Activated CD8-positive, alpha-beta T cell treated with anti-CD3 and anti-CD28 coated beads, Interleukin-2, amount 10 ng/mL, durations not matched to agents 7 days and 5 days (primary cell): ENCODE measurements at regions not wholly inside any gene's neighbourhood (a gene's known extent, or its start where the extent isn't known, plus 50 kb on each side); places are given as distances from the start of the nearest gene placed in this dataset.

Source experiments
- ATAC-seq: fragments of 150-1000 bp; cut with Tn5 transposase; one replicate; pipeline ENCODE4 v1.10.0; 2021; ENCODE audit warnings: moderate library complexity
- CTCF ChIA-PET: fragments of 350-600 bp; sonication (Branson Sonifier 250); formaldehyde crosslinking; loops from one replicate; lab custom pipeline; 2021; ENCODE audit warnings: antibody characterized with exemption; lab: Charles Lee
- POLR2A ChIA-PET: fragments of 350-600 bp; sonication (Branson Sonifier 250); formaldehyde crosslinking; loops from one replicate; lab custom pipeline; 2021; ENCODE audit warnings: antibody characterized with exemption; lab: Charles Lee
- DNase-seq: peaks from one replicate; pipeline ENCODE4 v3.0.0-alpha.2; 2020
- H3K27ac Mint-ChIP-seq: one replicate; pipeline ENCODE4 v1.8.0; 2021; ENCODE audit warnings: mild to moderate bottlenecking, mixed read lengths
- H3K27me3 Mint-ChIP-seq: one replicate; pipeline ENCODE4 v1.8.0; 2021; ENCODE audit warnings: low read depth, mixed read lengths
- H3K36me3 Mint-ChIP-seq: one replicate; pipeline ENCODE4 v1.8.0; 2021; ENCODE audit warnings: low read depth, mixed read lengths
- H3K4me1 Mint-ChIP-seq: one replicate; pipeline ENCODE4 v1.8.0; 2021; ENCODE audit warnings: low read depth, mixed read lengths
- H3K4me3 Mint-ChIP-seq: one replicate; pipeline ENCODE4 v1.8.0; 2021; ENCODE audit warnings: mild to moderate bottlenecking, mixed read lengths
- H3K9me3 Mint-ChIP-seq: one replicate; pipeline ENCODE4 v1.8.0; 2022; ENCODE audit warnings: mixed read lengths; ENCODE audit not compliant: insufficient read depth

DNA sequence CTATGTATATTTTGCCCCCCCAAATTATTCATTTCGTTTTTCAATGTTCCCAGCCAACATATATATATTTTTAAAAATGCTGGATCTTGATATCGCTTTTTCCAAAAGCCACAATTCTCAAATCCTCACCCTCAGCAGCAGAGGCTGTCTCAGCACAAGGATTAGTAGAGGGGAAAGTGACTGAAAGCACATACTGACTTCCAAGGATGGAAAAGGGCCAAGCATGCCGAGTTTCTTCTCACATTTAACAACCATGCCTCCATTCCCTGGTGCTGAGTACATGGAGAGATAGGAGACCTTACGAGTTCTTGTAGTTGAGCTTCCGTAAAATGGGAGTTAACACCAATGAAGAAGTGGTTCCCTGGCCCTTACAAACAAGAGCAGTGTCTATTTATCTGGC lies 403.4 kb upstream of the DCN start:
- DNase-seq, result no peak
- Mint-ChIP-seq H3K27me3 (no peaks in the 10 kb centered on the region), H3K4me1 (no peaks in the 10 kb centered on the region), H3K4me3 (no peak overlapping the region), H3K27ac (no peak overlapping the region), H3K9me3 (no peaks in the 10 kb centered on the region), H3K36me3 (no peaks in the 10 kb centered on the region)
- CTCF ChIA-PET, result no interaction called here
- POLR2A ChIA-PET, result no interaction called here
- no peak for ATAC-seq

DNA sequence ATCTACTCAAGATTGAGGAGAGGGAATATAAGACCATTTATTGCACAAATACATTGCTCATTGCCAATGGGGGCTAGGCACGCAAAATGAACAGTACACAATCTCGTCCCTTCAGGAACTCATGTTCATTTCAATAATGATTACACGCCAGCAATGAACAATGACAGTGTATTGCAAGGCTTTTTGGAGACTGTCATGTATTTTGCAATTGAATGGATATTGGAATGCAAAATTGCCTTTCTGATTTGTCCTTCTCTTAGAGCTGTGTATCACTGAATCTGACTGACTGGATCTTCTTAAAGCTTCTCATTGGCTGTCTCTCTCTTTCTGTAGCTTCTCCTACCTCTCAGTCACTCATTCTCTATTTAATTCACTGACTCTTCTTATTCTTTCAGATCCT lies 400.2 kb upstream of the DCN start:
- Mint-ChIP-seq H3K9me3 (no peaks in the 10 kb centered on the region), H3K4me1 (peaks cover 2% of the 10 kb centered on the region), H3K4me3 (no peak overlapping the region), H3K36me3 (no peaks in the 10 kb centered on the region), H3K27me3 (no peaks in the 10 kb centered on the region), H3K27ac (no peak overlapping the region)
- no peak for DNase-seq
- ATAC-seq, result no peak
- ChIA-PET CTCF (no interaction called here), POLR2A (interaction anchor here (1.1 kb wide), 1 partner anchor 8 kb away, joined by 4 read pairs; no protein-coding TSS in a partner anchor)

DNA sequence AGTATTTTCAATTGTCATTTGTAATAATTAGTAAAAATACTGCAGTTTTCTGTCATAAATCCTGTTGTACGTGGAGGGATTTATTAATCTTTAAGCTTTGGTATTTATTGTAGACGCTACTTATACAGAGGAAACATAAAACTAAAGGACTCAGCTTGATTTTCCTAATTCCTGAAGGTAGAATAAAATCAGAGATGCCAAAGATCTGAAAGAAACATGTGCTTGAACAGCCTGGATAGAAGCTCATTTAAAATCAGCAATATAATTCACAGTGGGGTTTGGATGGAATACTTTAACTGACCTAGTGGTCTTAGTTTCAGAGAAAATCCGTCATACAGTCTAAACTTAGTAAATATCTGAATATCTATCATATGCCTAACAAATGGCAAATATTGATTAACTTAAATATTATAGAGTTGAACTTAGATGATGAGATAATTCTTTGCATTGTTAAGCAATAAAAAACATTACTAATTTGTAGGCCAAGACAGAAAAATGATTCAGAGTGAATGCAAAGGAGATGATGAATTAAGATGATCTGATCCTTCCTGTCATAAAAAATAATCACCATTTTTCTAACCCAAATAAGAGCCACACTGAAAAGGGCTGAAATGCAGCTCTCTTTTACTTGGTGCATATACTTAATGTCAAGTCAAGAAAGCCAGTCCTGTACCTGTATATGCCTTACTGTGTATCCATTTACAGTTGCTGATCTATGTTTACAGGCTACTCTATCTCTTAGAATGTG lies 397.1 kb upstream of the DCN start:
- no peak overlapping the region for H3K4me3 Mint-ChIP-seq
- ChIA-PET POLR2A (no interaction called here), CTCF (interaction anchor here (0.8 to 3.0 kb wide), 5 partner anchors 17 to 451 kb away, joined by 3 to 15 read pairs (median 3); no protein-coding TSS in a partner anchor)
- H3K9me3 Mint-ChIP-seq, result no peaks in the 10 kb centered on the region
- H3K36me3 Mint-ChIP-seq, result no peaks in the 10 kb centered on the region
- H3K27me3 Mint-ChIP-seq, result no peaks in the 10 kb centered on the region
- peaks cover 7% of the 10 kb centered on the region for H3K4me1 Mint-ChIP-seq
- H3K27ac Mint-ChIP-seq, result no peak overlapping the region
- DNase-seq (no peak), ATAC-seq (no peak)

DNA sequence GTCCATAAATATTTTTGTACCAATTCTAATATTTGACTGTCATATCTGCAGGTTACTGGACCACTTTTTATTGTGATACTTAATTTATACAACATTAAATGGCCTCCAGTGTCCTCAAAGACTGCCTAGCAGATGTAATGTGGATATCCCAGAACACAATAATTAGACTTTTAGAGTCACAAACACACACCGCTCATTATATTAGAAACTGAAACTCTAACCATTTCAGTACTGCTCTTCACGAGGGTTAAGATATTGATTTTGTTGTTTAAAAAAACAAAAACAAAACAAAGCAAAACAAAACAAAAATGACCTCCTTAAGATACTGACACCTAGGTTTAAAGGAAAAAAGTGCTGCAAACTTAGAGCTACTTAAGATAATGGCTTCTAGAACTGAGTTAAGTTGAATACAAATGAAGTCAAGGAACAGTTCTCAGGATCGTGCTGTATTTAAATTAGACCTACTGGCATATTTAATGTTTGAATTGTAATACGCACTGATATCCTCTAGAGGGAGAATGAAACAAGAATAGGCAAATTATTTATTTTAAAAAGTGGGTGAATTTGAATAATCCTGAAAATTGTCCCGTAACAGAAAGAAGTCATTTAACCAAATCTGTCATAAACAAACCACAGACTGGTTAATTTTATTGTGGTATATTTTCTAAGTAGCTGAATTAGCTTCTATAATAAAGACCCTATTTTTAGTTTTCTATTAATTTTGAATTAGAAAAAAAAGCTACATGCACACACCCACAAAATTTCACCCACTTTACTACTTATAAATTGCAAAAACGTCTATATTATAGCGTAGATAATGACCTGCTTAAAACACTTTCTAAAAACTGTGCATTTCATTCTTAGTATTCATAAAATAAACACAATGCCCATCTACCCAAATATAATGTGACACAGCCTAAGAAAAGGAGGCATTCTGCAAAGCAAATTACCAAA lies 395.2 kb upstream of the DCN start:
- no peaks in the 10 kb centered on the region for H3K36me3 Mint-ChIP-seq
- ChIA-PET CTCF (interaction anchor here (0.7 to 3.0 kb wide), 13 partner anchors 9 to 991 kb away, joined by 3 to 15 read pairs (median 5); no protein-coding TSS in a partner anchor), POLR2A (interaction anchor here (0.6 to 1.0 kb wide), 3 partner anchors 568 to 772 kb away, joined by 3 to 4 read pairs (median 4); partner anchors contain the start of gene BTG1)
- H3K4me3 Mint-ChIP-seq, result peak overlapping the region; percentile 70
- DNase-seq (no peak), ATAC-seq (peak; percentile 47)
- no peaks in the 10 kb centered on the region for H3K9me3 Mint-ChIP-seq
- no peaks in the 10 kb centered on the region for H3K27me3 Mint-ChIP-seq
- H3K4me1 Mint-ChIP-seq, result peaks cover 9% of the 10 kb centered on the region
- peak overlapping the region; percentile 63 for H3K27ac Mint-ChIP-seq

DNA sequence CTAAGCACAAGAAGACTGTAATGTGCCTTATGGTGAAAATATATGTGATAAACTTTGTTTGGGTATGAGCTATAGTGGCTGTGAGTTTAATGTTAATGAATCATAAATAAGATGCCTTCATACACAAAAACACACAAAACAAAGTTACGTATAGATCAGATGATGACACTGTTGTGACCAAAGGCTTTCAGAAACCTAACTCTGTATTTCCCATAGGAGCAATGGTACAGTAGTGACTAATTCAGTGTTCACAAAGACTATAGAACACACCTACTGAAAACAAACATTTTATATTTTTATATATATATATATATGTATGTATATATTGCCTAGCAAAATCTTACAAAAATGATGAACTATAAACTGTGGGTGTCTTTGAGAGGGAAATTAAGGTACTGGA lies 393.8 kb upstream of the DCN start:
- H3K4me3 Mint-ChIP-seq, result no peak overlapping the region
- H3K4me1 Mint-ChIP-seq, result peaks cover 9% of the 10 kb centered on the region
- ChIA-PET POLR2A (no interaction called here), CTCF (interaction anchor here (2.6 kb wide), 1 partner anchor 10 kb away, joined by 6 read pairs; no protein-coding TSS in a partner anchor)
- ATAC-seq (no peak), DNase-seq (no peak)
- no peaks in the 10 kb centered on the region for H3K27me3 Mint-ChIP-seq
- no peaks in the 10 kb centered on the region for H3K36me3 Mint-ChIP-seq
- H3K27ac Mint-ChIP-seq, result no peak overlapping the region
- no peaks in the 10 kb centered on the region for H3K9me3 Mint-ChIP-seq

DNA sequence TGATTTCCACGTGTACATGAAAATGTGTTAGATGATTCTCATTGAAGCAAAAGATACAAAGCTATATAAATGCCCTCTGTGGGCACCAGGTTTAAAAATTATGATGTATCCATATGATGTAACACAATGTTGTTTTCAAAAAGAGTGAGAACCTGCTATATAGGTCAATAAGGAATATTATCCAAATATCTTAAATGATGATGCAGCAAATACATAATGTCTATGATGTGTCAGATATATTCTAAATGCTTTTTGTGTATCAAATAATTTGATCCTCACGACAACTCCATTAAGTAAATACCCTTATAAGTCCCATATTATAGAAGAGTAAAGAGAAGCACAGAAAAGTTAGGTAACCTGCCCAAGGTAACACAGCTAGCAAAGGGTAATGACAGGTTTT lies 393.0 kb upstream of the DCN start:
- Mint-ChIP-seq H3K4me3 (no peak overlapping the region), H3K27ac (no peak overlapping the region), H3K36me3 (no peaks in the 10 kb centered on the region), H3K4me1 (peaks cover 9% of the 10 kb centered on the region), H3K27me3 (no peaks in the 10 kb centered on the region), H3K9me3 (no peaks in the 10 kb centered on the region)
- no peak for ATAC-seq
- CTCF ChIA-PET, result interaction anchor here (1.3 to 2.6 kb wide), 2 partner anchors 9 to 236 kb away, joined by 5 to 6 read pairs; no protein-coding TSS in a partner anchor
- POLR2A ChIA-PET, result no interaction called here
- DNase-seq, result no peak

DNA sequence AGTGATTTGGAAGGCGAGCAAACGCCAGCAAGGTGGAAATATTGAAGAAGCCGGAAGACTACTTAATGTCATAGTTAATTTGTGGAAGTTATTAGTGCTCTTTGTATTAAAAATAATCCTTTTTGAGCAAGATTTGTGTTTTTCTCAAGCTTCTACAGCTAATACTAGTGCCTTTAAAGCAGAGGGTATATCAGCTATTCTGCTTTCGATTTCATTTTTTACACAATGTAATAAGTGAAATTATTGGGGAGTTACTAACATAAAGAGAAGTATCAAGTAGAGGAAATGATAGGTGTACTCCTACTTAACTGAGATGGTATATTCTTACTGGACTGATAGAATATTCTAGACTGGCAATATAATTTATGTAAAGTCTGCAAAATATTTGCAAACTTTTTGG lies 392.4 kb upstream of the DCN start:
- Mint-ChIP-seq H3K4me3 (no peak overlapping the region), H3K4me1 (peaks cover 9% of the 10 kb centered on the region), H3K36me3 (no peaks in the 10 kb centered on the region), H3K27me3 (no peaks in the 10 kb centered on the region), H3K27ac (no peak overlapping the region), H3K9me3 (no peaks in the 10 kb centered on the region)
- CTCF ChIA-PET, result interaction anchor here (0.9 to 1.3 kb wide), 4 partner anchors 11 to 237 kb away, joined by 3 to 8 read pairs (median 4); no protein-coding TSS in a partner anchor
- DNase-seq (no peak), ATAC-seq (no peak)
- POLR2A ChIA-PET, result interaction anchor here (0.7 to 1.2 kb wide), 2 partner anchors 8 to 106 kb away, joined by 3 to 4 read pairs; no protein-coding TSS in a partner anchor

DNA sequence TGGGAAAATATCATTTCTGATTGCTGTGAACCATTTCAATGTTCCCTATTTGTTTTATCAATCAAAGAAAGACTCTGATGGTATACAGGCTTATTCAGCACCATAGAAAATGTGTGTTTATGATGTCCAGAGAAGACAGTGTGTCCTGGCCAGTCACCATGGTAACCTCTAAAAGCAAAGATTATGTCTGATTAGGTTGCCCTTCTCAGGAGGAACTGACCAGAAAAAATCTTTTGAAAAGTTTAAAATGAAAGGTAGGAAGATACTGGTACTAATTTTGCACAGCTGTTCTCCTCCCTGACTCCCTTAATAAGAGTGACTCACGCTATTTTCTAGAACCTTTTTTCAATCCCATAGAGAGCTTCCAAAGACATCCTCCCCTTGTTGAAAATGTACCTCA lies 391.8 kb upstream of the DCN start:
- ATAC-seq (no peak), DNase-seq (no peak)
- no peaks in the 10 kb centered on the region for H3K36me3 Mint-ChIP-seq
- POLR2A ChIA-PET, result interaction anchor here (0.7 to 1.2 kb wide), 2 partner anchors 9 to 107 kb away, joined by 3 to 4 read pairs; no protein-coding TSS in a partner anchor
- no peak overlapping the region for H3K27ac Mint-ChIP-seq
- CTCF ChIA-PET, result interaction anchor here (0.9 to 1.3 kb wide), 4 partner anchors 10 to 237 kb away, joined by 3 to 8 read pairs (median 4); no protein-coding TSS in a partner anchor
- H3K4me1 Mint-ChIP-seq, result peaks cover 9% of the 10 kb centered on the region
- no peaks in the 10 kb centered on the region for H3K27me3 Mint-ChIP-seq
- H3K4me3 Mint-ChIP-seq, result no peak overlapping the region
- no peaks in the 10 kb centered on the region for H3K9me3 Mint-ChIP-seq

DNA sequence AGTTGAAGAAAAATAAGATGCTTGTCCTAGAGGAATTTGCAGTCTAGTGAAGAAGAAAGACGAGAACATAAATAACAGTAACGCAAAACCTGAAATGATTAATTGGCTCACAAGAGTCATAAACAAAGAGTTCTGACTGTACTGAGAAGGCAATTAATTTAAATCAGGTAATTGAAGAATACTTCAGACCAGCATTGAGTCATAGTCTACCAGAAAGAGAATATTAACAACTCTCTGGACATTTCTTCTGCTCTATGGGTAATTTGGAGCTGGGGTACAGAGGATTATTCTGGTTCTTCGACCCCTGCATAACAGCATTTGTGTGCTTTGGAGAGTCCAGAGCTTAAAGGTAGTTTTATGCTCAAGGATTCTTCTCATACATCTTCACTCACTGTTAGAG lies 390.3 kb upstream of the DCN start:
- H3K9me3 Mint-ChIP-seq, result no peaks in the 10 kb centered on the region
- no peak overlapping the region for H3K27ac Mint-ChIP-seq
- H3K27me3 Mint-ChIP-seq, result no peaks in the 10 kb centered on the region
- POLR2A ChIA-PET, result no interaction called here
- no peak overlapping the region for H3K4me3 Mint-ChIP-seq
- no peaks in the 10 kb centered on the region for H3K36me3 Mint-ChIP-seq
- H3K4me1 Mint-ChIP-seq, result peaks cover 7% of the 10 kb centered on the region
- CTCF ChIA-PET, result interaction anchor here (0.9 kb wide), 1 partner anchor 192 kb away, joined by 3 read pairs; no protein-coding TSS in a partner anchor
- no peak for DNase-seq
- ATAC-seq, result no peak

DNA sequence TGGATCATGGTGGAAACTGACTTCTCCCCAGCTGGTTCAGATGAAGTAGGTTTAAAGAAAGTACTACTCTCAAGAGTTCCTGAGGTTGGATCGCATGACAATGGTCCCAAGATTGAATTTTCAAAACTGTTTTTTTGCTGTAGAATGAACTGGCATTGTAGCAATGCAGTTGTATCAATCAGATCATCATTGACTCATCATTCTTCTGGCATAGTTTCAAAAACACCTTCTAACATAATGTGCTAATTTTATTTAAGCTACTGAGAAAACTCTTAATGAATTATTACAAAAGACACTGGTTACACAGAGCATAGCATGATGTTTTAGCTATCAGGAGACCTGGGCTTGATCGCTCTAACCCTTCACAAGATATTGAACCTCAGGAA lies 384.5 kb upstream of the DCN start:
- H3K36me3 Mint-ChIP-seq, result peaks cover 5% of the 10 kb centered on the region
- CTCF ChIA-PET, result interaction anchor here (1.7 kb wide), 1 partner anchor 10 kb away, joined by 6 read pairs; no protein-coding TSS in a partner anchor
- DNase-seq (no peak), ATAC-seq (no peak)
- peaks cover 17% of the 10 kb centered on the region for H3K4me1 Mint-ChIP-seq
- no peak overlapping the region for H3K27ac Mint-ChIP-seq
- H3K9me3 Mint-ChIP-seq, result peaks cover 5% of the 10 kb centered on the region
- no peak overlapping the region for H3K4me3 Mint-ChIP-seq
- POLR2A ChIA-PET, result no interaction called here
- H3K27me3 Mint-ChIP-seq, result no peaks in the 10 kb centered on the region

DNA sequence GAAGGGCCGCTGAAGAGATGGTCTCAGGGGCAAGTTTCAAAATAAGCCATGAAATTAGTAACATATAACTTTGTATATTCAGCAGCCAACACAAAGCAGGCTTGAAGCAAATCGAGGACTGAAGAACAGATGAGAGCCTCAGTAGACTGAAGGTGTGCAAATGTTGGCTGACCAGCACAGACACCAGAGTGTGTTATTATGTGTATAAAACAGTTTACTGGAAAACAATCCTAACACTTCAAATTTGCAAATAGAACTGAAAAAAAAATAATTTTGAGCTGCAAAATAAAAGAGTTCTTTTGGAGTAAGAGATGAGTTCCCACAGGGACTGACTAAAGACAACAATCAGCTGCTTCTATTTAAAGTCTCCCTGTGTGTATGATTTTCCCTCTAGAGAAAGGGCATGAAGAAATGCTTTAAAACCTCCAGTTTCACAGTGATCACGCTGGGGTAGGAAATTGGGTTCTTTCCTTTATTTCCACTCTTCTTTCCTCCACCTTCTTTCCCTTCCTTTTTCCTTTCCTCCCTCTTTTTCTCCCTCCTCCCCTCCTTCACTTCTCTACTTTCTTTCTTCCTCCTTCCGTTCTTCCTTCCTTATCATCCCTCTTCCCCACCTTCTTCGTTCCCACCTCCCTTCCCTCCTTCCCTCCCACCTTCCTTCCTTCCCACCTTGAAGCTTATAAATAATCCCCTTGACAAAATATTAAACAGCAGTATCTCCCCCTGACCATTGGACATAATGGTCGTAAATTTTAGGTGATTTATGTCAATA lies 383.9 kb upstream of the DCN start:
- Mint-ChIP-seq H3K4me1 (peaks cover 20% of the 10 kb centered on the region), H3K27ac (no peak overlapping the region), H3K4me3 (no peak overlapping the region), H3K27me3 (no peaks in the 10 kb centered on the region), H3K36me3 (peaks cover 5% of the 10 kb centered on the region), H3K9me3 (peaks cover 5% of the 10 kb centered on the region)
- ATAC-seq (no peak), DNase-seq (no peak)
- POLR2A ChIA-PET, result no interaction called here
- CTCF ChIA-PET, result interaction anchor here (0.6 to 1.7 kb wide), 2 partner anchors 10 to 128 kb away, joined by 3 to 6 read pairs; no protein-coding TSS in a partner anchor
